ENCODE measurements at regions not wholly inside any gene's neighbourhood (a gene's known extent, or its start where the extent isn't known, plus 50 kb on each side); places are given as distances from the start of the nearest gene placed in this dataset.
"Not testable (repeated sequence)": the region's sequence is repeated elsewhere in the genome, so short reads cannot be mapped to it uniquely, and the experiment has no call there.

DNA sequence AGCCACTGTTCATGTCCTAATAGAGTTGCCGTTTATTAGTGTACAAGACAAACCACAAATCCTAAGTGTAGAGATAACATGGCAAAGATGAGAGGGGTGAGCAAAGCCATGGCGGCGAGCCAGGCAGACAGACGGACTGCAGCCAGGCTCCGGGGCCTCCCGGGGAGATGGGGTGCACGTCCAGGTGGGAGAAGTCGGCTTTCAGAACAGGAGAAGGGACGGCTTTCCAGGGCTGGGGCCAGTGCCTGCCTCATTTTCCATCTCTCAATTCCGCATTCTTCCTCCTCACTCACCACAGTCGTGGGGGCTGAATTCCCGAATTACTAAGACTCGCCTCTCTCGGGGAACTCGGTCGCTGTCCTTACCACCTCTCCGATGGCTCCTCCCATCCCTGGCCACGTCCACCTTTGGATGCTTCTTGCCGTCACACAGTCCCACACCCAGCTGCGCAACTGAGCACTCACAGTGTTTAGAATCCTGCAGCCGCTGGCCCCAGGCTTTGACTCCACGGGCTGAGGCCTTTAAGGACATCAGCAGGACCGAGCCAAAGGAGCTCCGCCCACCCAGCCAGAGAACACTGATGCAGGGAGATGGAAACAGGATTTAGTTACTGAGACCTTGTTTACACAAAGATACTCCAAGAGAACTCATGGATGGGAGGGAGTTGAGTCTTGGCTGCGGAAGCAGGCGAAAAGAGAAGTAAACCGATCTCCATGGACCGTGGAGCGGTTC lies 59.7 kb downstream of the RNF112 start:
- DNase-seq: peak; percentile 79

GRCh38 chr17:19474405-19474804 lies 59.2 kb upstream of the SLC47A1 start:
- not testable (repeated sequence) for DNase-seq

DNA sequence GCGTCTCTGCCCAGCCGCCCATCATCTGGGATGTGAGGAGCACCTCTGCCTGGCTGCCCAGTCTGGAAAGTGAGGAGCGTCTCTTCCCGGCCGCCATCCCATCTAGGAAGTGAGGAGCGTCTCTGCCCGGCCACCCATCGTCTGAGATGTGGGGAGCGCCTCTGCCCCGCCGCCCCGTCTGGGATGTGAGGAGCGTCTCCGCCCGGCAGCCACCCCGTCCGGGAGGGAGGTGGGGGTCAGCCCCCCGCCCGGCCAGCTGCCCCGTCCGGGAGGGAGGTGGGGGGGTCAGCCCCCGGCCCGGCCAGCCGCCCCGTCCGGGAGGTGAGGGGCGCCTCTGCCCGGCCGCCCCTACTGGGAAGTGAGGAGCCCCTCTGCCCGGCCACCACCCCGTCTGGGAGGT lies 57.9 kb upstream of the SLC47A1 start:
- DNase-seq: not testable (repeated sequence)

DNA sequence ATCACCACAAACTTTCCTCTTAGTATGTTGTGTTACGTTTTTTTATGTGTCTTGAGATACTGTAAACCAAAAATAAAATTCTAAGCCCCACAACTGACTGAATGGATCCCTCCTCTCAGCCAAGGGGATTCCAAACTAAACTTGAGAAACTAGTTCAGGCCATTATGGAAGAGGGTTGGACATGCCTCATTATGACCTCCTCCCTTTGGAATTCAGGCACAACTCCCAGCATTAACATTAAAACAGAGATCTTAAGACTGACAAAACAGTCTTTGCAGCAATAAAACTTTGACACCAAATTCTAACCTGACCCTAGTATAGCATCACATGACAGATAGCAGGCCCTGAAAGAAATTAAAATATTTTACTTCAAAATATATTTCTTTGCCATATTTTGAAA lies 51.1 kb upstream of the SLC47A1 start:
- DNase-seq: no peak

Data from left hindlimb (tissue), 1 donor.